ENCODE measurements at regions not wholly inside any gene's neighbourhood (a gene's known extent, or its start where the extent isn't known, plus 50 kb on each side); places are given as distances from the start of the nearest gene placed in this dataset.

- Histone ChIP-seq H3K9me3 (no peaks in the 10 kb centered on the region), H3K27me3 (no peaks in the 10 kb centered on the region), H3K27ac (no peak overlapping the region), H3K36me3 (ENCODE audit: low read depth, missing control alignments) (no peaks in the 10 kb centered on the region), H3K4me1 (no peaks in the 10 kb centered on the region), H3K4me3 (no peak overlapping the region)
- TF ChIP-seq CTCF (IDR thresholded peaks at IDR 0.05) (no peak), POLR2A (IDR thresholded peaks at IDR 0.05) (no peak)
- no peak for DNase-seq
- intact Hi-C loops (cut with DNase I; ENCODE audit: low total_unique reads), result no loop called here
- 86 to 88% methylated on average over 2 of the region's 2 CpGs for WGBS, 2 donors
Observed at GRCh38 chr11:111194860-111195568, 50.5 kb upstream of the POU2AF2 start.

DNA sequence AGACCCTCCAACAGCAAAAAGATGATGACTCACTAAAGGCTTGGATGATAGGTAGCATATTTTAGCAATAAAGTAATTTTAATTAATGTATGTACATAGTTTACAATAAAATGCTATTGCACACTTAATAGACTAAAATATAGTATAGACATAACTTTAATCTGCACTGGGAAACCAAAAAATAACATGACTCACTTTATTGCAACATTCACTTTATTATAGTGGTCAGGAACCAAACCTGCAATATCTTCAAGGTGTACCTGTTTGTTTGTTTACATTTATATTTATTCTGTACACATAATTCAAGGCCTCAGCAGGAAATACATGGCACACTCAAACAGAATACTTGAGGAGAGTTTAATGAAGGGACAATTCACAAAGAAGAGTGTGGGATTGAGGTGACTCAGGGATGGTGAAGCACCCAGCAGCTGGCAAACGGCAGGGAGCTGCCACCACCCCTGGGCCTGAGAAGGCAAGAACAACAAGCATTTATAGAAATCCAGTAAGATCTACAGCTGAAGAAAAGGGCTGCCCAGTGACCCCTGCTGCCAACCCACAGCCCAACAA is 51.5 kb upstream of the POU2AF2 start:
- Histone ChIP-seq H3K4me3 (no peak overlapping the region), H3K4me1 (no peaks in the 10 kb centered on the region), H3K9me3 (no peaks in the 10 kb centered on the region), H3K36me3 (ENCODE audit: low read depth, missing control alignments) (no peaks in the 10 kb centered on the region), H3K27ac (no peak overlapping the region), H3K27me3 (no peaks in the 10 kb centered on the region)
- intact Hi-C loops (cut with DNase I; ENCODE audit: low total_unique reads), result no loop called here
- no peak for DNase-seq
- TF ChIP-seq CTCF (IDR thresholded peaks at IDR 0.05) (no peak), POLR2A (IDR thresholded peaks at IDR 0.05) (no peak)
- WGBS, 2 donors, result 85 to 92% methylated on average over 1 of the region's 1 CpG

- H3K4me3 ChIP-seq, result no peak overlapping the region
- H3K27me3 ChIP-seq, result no peaks in the 10 kb centered on the region
- H3K9me3 ChIP-seq, result no peaks in the 10 kb centered on the region
- intact Hi-C loops (cut with DNase I; ENCODE audit: low total_unique reads), result no loop called here
- DNase-seq, result no peak
- 58 to 63% methylated on average over 2 of the region's 2 CpGs for WGBS, 2 donors
- H3K36me3 ChIP-seq (ENCODE audit: low read depth, missing control alignments), result no peaks in the 10 kb centered on the region
- H3K4me1 ChIP-seq, result no peaks in the 10 kb centered on the region
- no peak overlapping the region for H3K27ac ChIP-seq
- TF ChIP-seq CTCF (IDR thresholded peaks at IDR 0.05) (no peak), POLR2A (IDR thresholded peaks at IDR 0.05) (no peak)
Observed at GRCh38 chr11:111189466-111189865, 56.1 kb upstream of the POU2AF2 start.

DNA sequence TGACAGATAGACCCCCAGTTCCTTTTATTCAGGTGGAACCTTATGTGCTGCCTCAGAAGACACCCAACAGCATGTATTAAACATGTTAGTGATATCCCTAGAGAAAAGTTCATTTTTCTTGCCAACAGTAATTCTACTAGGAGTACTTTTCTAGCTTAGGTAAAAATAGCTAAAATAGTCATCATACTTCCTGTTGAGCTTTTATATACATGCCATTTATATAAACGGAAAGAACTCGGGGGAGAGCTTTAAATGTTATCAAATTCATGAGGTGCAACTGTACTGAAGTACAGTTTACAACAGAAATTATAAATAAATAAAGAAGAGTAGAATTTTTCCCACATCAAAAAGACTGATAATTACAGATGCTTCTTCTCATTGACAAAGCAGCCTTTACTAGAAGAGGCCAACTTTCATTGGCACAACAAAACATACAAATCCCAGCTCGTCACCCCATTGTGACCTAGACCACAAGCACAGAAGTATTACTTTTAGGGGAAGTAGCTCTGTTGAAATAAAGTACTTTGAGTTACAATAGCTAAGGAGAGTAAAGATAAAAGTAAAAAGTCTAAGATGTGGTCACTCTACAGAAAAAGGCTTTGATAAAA is 59.1 kb upstream of the POU2AF2 start:
- Histone ChIP-seq H3K36me3 (ENCODE audit: low read depth, missing control alignments) (no peaks in the 10 kb centered on the region), H3K27ac (no peak overlapping the region), H3K9me3 (no peaks in the 10 kb centered on the region), H3K4me1 (no peaks in the 10 kb centered on the region), H3K4me3 (no peak overlapping the region), H3K27me3 (no peaks in the 10 kb centered on the region)
- intact Hi-C loops (cut with DNase I; ENCODE audit: low total_unique reads), result no loop called here
- 49 to 51% methylated on average over 3 of the region's 3 CpGs for WGBS, 2 donors
- no peak for DNase-seq
- no peak for TF ChIP-seq POLR2A (IDR thresholded peaks at IDR 0.05)
- TF ChIP-seq CTCF (IDR thresholded peaks at IDR 0.05), result no peak

Data from testis (tissue), 2 donors.